ENCODE measurements at regions not wholly inside any gene's neighbourhood (a gene's known extent, or its start where the extent isn't known, plus 50 kb on each side); places are given as distances from the start of the nearest gene placed in this dataset.

DNA sequence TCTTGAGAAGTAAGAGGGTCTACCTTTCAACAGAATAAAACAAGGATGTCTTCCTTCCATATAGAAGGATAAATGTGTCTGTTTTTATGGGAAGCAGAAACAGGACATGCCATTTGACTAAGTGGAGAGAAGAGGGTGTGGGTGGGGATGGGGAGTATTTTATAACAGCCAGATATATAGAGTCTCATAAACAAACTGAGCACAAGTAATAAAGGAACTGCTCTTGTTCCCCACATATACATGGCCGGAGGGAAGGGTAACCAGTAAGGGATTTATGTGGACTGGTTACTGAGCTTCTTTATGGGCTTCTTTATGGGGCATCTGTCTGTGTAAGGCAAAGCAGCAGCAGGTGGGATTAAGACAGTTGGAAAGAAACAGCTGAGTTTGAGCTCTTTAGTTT lies 558.1 kb downstream of the REEP3 start:
- Histone ChIP-seq H3K27ac (no peak overlapping the region), H3K79me2 (ENCODE audit: low read depth) (no peaks in the 10 kb centered on the region), H3K36me3 (no peaks in the 10 kb centered on the region), H3K9ac (no peak overlapping the region), H3K27me3 (no peaks in the 10 kb centered on the region), H3K4me3 (no peak overlapping the region), H3K4me2 (no peak overlapping the region), H3K4me1 (no peaks in the 10 kb centered on the region), H4K20me1 (ENCODE audit: low read depth) (no peaks in the 10 kb centered on the region), H3F3A (ENCODE audit: low read depth) (no peaks in the 10 kb centered on the region), H3K9me3 (ENCODE audit: low read depth) (no peaks in the 10 kb centered on the region), H2AFZ (replicated peaks) (no peak overlapping the region)
- TF ChIP-seq, protein P1, sequence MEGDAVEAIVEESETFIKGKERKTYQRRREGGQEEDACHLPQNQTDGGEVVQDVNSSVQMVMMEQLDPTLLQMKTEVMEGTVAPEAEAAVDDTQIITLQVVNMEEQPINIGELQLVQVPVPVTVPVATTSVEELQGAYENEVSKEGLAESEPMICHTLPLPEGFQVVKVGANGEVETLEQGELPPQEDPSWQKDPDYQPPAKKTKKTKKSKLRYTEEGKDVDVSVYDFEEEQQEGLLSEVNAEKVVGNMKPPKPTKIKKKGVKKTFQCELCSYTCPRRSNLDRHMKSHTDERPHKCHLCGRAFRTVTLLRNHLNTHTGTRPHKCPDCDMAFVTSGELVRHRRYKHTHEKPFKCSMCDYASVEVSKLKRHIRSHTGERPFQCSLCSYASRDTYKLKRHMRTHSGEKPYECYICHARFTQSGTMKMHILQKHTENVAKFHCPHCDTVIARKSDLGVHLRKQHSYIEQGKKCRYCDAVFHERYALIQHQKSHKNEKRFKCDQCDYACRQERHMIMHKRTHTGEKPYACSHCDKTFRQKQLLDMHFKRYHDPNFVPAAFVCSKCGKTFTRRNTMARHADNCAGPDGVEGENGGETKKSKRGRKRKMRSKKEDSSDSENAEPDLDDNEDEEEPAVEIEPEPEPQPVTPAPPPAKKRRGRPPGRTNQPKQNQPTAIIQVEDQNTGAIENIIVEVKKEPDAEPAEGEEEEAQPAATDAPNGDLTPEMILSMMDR (IDR thresholded peaks at IDR 0.05) = no peak
- TF ChIP-seq EZH2phosphoT487 (IDR thresholded peaks at IDR 0.05) (no peak), EZH2 (IDR thresholded peaks at IDR 0.05) (no peak)
- H3K9me3 Mint-ChIP-seq = no peaks in the 10 kb centered on the region
- DNase-seq (ENCODE audit: low spot score) = no peak
- no peak overlapping the region for H3K27ac Mint-ChIP-seq
- no peaks in the 10 kb centered on the region for H3K36me3 Mint-ChIP-seq
- H3K4me1 Mint-ChIP-seq = peaks cover 3% of the 10 kb centered on the region
- H3K4me3 Mint-ChIP-seq = no peak overlapping the region
- peaks cover 2% of the 10 kb centered on the region for H3K27me3 Mint-ChIP-seq (ENCODE audit: insufficient read depth, low read depth)

DNA sequence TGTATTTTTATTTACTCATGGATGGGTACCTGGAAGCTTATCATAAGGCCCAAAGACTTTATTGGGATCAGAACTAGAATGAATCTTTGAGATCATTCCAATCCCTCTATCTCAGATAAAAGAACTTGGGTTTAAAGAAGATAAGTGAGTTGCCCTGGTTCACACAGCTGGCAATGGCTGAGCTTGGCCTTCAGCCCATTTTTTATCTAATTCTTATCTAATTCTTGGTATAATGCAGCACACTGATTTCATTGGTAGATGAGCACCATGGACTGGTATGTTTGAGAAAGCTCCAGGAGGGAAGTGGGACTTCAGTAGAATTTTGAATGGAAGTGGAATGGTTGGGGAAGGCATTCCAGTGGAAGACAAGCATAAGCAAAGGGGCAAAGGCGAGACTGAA lies 558.9 kb downstream of the REEP3 start:
- no peak overlapping the region for H3K4me3 ChIP-seq
- no peaks in the 10 kb centered on the region for H3F3A ChIP-seq (ENCODE audit: low read depth)
- no peaks in the 10 kb centered on the region for H3K79me2 ChIP-seq (ENCODE audit: low read depth)
- DNase-seq (ENCODE audit: low spot score) = no peak
- Mint-ChIP-seq H3K27ac (no peak overlapping the region), H3K27me3 (ENCODE audit: insufficient read depth, low read depth) (peaks cover 5% of the 10 kb centered on the region), H3K9me3 (no peaks in the 10 kb centered on the region), H3K4me1 (peaks cover 3% of the 10 kb centered on the region), H3K4me3 (no peak overlapping the region), H3K36me3 (no peaks in the 10 kb centered on the region)
- H4K20me1 ChIP-seq (ENCODE audit: low read depth) = no peaks in the 10 kb centered on the region
- H3K9ac ChIP-seq = no peak overlapping the region
- TF ChIP-seq, protein P1 (IDR thresholded peaks at IDR 0.05) = no peak
- H3K9me3 ChIP-seq (ENCODE audit: low read depth) = no peaks in the 10 kb centered on the region
- no peak overlapping the region for H2AFZ ChIP-seq (replicated peaks)
- no peaks in the 10 kb centered on the region for H3K27me3 ChIP-seq
- H3K4me1 ChIP-seq = no peaks in the 10 kb centered on the region
- H3K27ac ChIP-seq = no peak overlapping the region
- no peak overlapping the region for H3K4me2 ChIP-seq
- no peaks in the 10 kb centered on the region for H3K36me3 ChIP-seq

DNA sequence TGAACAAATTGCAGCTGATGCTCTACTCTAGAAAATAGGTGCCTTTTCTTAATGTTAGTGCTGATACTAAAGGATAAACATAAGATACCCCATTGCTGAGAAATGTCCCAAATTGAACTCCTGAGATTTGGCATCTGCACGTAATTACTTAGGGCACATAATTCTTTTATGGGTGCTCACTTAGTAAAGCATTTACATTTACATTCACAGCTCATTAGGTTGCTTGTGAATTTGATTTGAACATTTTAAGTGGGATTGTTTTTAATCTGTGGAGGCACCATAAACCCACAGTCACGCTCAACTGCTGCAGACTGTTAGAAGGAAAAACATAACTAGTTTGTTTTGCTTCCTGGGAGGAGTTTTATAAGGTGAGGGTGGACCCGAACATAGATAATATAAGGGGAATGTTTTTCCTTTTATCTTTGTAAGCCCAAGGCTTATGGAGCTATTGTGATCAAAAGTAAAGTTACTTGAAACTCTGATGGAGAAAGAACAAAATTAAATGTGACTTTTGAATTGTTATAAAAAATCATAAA lies 560.8 kb downstream of the REEP3 start:
- H3K27me3 Mint-ChIP-seq (ENCODE audit: insufficient read depth, low read depth) = peaks cover 5% of the 10 kb centered on the region
- H3K9me3 Mint-ChIP-seq = no peaks in the 10 kb centered on the region

More for the DNA sequence above, 560.8 kb downstream of the REEP3 start:
- no peak overlapping the region for H3K4me3 ChIP-seq
- no peaks in the 10 kb centered on the region for H3F3A ChIP-seq (ENCODE audit: low read depth)
- no peaks in the 10 kb centered on the region for H3K4me1 ChIP-seq
- H3K4me2 ChIP-seq = no peak overlapping the region
- H3K36me3 ChIP-seq = no peaks in the 10 kb centered on the region
- no peak overlapping the region for H2AFZ ChIP-seq (replicated peaks)
- H3K4me3 Mint-ChIP-seq = no peak overlapping the region
- no peak for DNase-seq (ENCODE audit: low spot score)
- no peaks in the 10 kb centered on the region for H4K20me1 ChIP-seq (ENCODE audit: low read depth)
- no peaks in the 10 kb centered on the region for H3K79me2 ChIP-seq (ENCODE audit: low read depth)
- no peak overlapping the region for H3K27ac Mint-ChIP-seq
- H3K9me3 ChIP-seq (ENCODE audit: low read depth) = no peaks in the 10 kb centered on the region
- no peak overlapping the region for H3K9ac ChIP-seq
- H3K4me1 Mint-ChIP-seq = peaks cover 3% of the 10 kb centered on the region
- H3K27me3 ChIP-seq = no peaks in the 10 kb centered on the region
- no peak overlapping the region for H3K27ac ChIP-seq
- H3K36me3 Mint-ChIP-seq = no peaks in the 10 kb centered on the region
- TF ChIP-seq EZH2phosphoT487 (IDR thresholded peaks at IDR 0.05) = no peak
- TF ChIP-seq, protein P1 (IDR thresholded peaks at IDR 0.05) = no peak
- TF ChIP-seq EZH2 (IDR thresholded peaks at IDR 0.05) = no peak

Data from neural progenitor cell (in vitro differentiated cells).